ENCODE measurements at regions not wholly inside any gene's neighbourhood (a gene's known extent, or its start where the extent isn't known, plus 50 kb on each side); places are given as distances from the start of the nearest gene placed in this dataset.

GRCh38 chr2:234287650-234288049 is 209.2 kb downstream of the ARL4C start:
- Histone ChIP-seq H3K9me3 (replicated peaks) (no peaks in the 10 kb centered on the region), H3K4me3 (no peak overlapping the region), H3K27me3 (ENCODE audit: low read depth) (peaks cover 9% of the 10 kb centered on the region), H3K36me3 (no peaks in the 10 kb centered on the region), H3K27ac (replicated peaks) (no peak overlapping the region), H3K4me1 (peaks cover 23% of the 10 kb centered on the region)
- intact Hi-C loops (cut with micrococcal nuclease), result loop anchor here (10.0 kb wide), 1 partner anchor 217 kb away; no protein-coding TSS in a partner anchor
- no peak for DNase-seq
- TF ChIP-seq, protein P1, sequence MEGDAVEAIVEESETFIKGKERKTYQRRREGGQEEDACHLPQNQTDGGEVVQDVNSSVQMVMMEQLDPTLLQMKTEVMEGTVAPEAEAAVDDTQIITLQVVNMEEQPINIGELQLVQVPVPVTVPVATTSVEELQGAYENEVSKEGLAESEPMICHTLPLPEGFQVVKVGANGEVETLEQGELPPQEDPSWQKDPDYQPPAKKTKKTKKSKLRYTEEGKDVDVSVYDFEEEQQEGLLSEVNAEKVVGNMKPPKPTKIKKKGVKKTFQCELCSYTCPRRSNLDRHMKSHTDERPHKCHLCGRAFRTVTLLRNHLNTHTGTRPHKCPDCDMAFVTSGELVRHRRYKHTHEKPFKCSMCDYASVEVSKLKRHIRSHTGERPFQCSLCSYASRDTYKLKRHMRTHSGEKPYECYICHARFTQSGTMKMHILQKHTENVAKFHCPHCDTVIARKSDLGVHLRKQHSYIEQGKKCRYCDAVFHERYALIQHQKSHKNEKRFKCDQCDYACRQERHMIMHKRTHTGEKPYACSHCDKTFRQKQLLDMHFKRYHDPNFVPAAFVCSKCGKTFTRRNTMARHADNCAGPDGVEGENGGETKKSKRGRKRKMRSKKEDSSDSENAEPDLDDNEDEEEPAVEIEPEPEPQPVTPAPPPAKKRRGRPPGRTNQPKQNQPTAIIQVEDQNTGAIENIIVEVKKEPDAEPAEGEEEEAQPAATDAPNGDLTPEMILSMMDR (IDR thresholded peaks at IDR 0.05; ENCODE audit: borderline replicate concordance), result no peak

- no peak overlapping the region for H3K27ac ChIP-seq (replicated peaks)
- DNase-seq, result no peak
- H3K4me1 ChIP-seq, result peaks cover 16% of the 10 kb centered on the region
- H3K9me3 ChIP-seq (replicated peaks), result no peaks in the 10 kb centered on the region
- H3K36me3 ChIP-seq, result no peaks in the 10 kb centered on the region
- peaks cover 16% of the 10 kb centered on the region for H3K27me3 ChIP-seq (ENCODE audit: low read depth)
- TF ChIP-seq, protein P1 (IDR thresholded peaks at IDR 0.05; ENCODE audit: borderline replicate concordance), result no peak
- intact Hi-C loops (cut with micrococcal nuclease), result loop anchor here (10.0 kb wide), 1 partner anchor 218 kb away; no protein-coding TSS in a partner anchor
- no peak overlapping the region for H3K4me3 ChIP-seq
These were observed 209.9 kb downstream of the ARL4C start for GRCh38 chr2:234286956-234287355.

- no peak overlapping the region for H3K4me3 ChIP-seq
- H3K27me3 ChIP-seq (ENCODE audit: low read depth), result peaks cover 20% of the 10 kb centered on the region
- H3K9me3 ChIP-seq (replicated peaks), result no peaks in the 10 kb centered on the region
- no peak for DNase-seq
- intact Hi-C loops (cut with micrococcal nuclease), result loop anchor here (10.0 kb wide), 1 partner anchor 219 kb away; no protein-coding TSS in a partner anchor
- no peak overlapping the region for H3K27ac ChIP-seq (replicated peaks)
- peaks cover 8% of the 10 kb centered on the region for H3K4me1 ChIP-seq
- no peaks in the 10 kb centered on the region for H3K36me3 ChIP-seq
- TF ChIP-seq, protein P1 (IDR thresholded peaks at IDR 0.05; ENCODE audit: borderline replicate concordance), result no peak
These were observed 210.7 kb downstream of the ARL4C start for GRCh38 chr2:234286118-234286598.

DNA sequence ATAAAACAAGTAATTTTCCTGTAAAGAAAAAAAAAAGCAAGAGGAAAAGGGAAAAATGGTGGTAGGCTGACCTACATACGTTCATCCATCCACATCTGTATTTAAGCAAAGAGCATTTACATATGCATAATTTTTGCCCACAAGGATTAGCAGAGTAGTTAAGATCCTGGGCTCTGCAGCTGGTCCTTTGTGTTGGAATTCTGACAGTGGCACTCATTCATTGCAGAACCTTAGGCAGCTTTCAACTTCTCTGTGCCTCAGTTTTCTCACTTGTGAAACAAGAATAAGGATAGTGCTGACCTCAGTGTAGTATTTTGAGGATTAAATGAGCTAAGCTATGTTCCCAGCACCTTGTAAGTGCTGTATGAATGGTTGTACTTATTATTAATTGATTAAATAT is 211.3 kb downstream of the ARL4C start:
- Histone ChIP-seq H3K36me3 (no peaks in the 10 kb centered on the region), H3K27me3 (ENCODE audit: low read depth) (peaks cover 26% of the 10 kb centered on the region), H3K9me3 (replicated peaks) (no peaks in the 10 kb centered on the region), H3K27ac (replicated peaks) (no peak overlapping the region), H3K4me1 (peaks cover 3% of the 10 kb centered on the region), H3K4me3 (no peak overlapping the region)
- DNase-seq, result no peak
- intact Hi-C loops (cut with micrococcal nuclease), result loop anchor here (10.0 kb wide), 1 partner anchor 219 kb away; no protein-coding TSS in a partner anchor
- TF ChIP-seq, protein P1 (IDR thresholded peaks at IDR 0.05; ENCODE audit: borderline replicate concordance), result no peak

DNA sequence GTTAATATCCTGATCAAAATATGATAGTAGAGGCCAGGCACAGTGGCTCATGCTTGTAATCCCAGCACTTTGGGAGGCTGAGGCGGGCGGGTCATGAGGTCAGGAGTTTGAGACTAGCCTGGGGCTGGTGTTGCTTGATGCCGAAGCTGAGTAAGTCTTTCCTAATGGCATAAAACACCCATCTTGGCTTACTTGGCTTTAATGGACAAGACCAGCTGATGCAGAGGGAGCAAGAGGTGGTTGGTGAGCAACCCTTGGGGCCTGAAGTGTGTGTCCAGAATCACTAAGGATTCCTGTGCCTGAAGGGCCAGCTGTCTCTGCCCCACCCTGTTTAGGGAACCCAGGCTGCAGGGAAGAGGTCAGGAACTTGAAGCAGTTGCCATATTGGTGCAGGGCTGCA is 217.2 kb downstream of the ARL4C start:
- Histone ChIP-seq H3K27me3 (ENCODE audit: low read depth) (peaks cover 32% of the 10 kb centered on the region), H3K36me3 (no peaks in the 10 kb centered on the region), H3K4me1 (peaks cover 6% of the 10 kb centered on the region), H3K4me3 (no peak overlapping the region), H3K27ac (replicated peaks) (no peak overlapping the region), H3K9me3 (replicated peaks) (no peaks in the 10 kb centered on the region)
- TF ChIP-seq, protein P1 (IDR thresholded peaks at IDR 0.05; ENCODE audit: borderline replicate concordance), result no peak
- no peak for DNase-seq
- intact Hi-C loops (cut with micrococcal nuclease), result loop anchor here (10.0 kb wide), 1 partner anchor 225 kb away; no protein-coding TSS in a partner anchor
